ENCODE measurements at regions not wholly inside any gene's neighbourhood (a gene's known extent, or its start where the extent isn't known, plus 50 kb on each side); places are given as distances from the start of the nearest gene placed in this dataset.

DNA sequence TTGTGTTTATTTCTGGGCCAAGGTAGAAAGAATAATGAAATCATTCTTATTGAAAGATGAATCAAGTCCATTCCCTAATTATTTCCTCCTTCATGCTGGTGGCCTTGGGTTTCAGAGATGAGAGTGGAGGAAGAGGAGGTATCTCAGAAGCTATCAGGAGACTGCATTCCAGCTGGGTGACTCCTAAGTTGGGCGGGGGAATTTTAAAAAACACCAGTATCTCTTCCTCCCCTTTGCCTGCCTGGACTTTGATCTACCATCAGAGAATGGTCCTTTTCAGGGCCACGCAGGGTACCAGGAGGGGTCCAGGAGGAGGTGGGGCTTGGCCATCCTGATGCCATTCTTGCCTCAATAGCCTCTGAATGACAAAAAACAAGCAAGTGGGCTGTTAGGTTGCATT is 104.4 kb downstream of the ASMT start:
- TF ChIP-seq, protein P1, sequence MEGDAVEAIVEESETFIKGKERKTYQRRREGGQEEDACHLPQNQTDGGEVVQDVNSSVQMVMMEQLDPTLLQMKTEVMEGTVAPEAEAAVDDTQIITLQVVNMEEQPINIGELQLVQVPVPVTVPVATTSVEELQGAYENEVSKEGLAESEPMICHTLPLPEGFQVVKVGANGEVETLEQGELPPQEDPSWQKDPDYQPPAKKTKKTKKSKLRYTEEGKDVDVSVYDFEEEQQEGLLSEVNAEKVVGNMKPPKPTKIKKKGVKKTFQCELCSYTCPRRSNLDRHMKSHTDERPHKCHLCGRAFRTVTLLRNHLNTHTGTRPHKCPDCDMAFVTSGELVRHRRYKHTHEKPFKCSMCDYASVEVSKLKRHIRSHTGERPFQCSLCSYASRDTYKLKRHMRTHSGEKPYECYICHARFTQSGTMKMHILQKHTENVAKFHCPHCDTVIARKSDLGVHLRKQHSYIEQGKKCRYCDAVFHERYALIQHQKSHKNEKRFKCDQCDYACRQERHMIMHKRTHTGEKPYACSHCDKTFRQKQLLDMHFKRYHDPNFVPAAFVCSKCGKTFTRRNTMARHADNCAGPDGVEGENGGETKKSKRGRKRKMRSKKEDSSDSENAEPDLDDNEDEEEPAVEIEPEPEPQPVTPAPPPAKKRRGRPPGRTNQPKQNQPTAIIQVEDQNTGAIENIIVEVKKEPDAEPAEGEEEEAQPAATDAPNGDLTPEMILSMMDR (IDR thresholded peaks at IDR 0.05): no peak
- ATAC-seq (ENCODE audit: low read depth) (no peak), DNase-seq (no peak)
- Mint-ChIP-seq H3K27ac (no peak overlapping the region), H3K36me3 (ENCODE audit: low read depth) (no peaks in the 10 kb centered on the region), H3K4me1 (no peaks in the 10 kb centered on the region), H3K27me3 (no peaks in the 10 kb centered on the region), H3K9me3 (peaks cover 2% of the 10 kb centered on the region), H3K4me3 (no peak overlapping the region)
- ChIA-PET CTCF (no interaction called here), POLR2A (no interaction called here)
- intact Hi-C loops (cut with micrococcal nuclease): no loop called here

DNA sequence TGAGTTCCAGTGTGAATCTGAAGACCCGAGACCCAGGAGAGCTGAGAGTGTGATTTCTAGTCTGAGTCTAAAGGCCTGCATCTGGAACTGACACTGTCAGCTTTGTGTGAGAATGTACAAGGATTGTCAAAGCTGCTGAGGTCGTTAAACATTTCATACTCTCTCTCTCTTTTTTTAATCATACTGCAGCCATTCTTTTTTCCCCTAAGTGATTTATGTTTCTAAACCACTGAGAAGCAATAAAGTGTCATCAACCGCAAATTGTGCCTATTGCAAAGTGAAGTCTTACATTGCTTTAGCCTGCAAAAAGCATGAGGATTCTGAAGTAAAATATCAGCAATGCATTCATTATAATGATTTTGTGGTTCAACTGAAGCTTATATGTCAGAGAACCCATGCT is 106.0 kb downstream of the ASMT start:
- ATAC-seq (ENCODE audit: low read depth): no peak
- DNase-seq: no peak
- H3K36me3 Mint-ChIP-seq (ENCODE audit: low read depth): no peaks in the 10 kb centered on the region
- intact Hi-C loops (cut with micrococcal nuclease): no loop called here
- no peak overlapping the region for H3K4me3 Mint-ChIP-seq
- CTCF ChIA-PET: no interaction called here
- POLR2A ChIA-PET: no interaction called here
- TF ChIP-seq, protein P1 (IDR thresholded peaks at IDR 0.05): no peak
- no peaks in the 10 kb centered on the region for H3K4me1 Mint-ChIP-seq
- peaks cover 2% of the 10 kb centered on the region for H3K9me3 Mint-ChIP-seq
- no peak overlapping the region for H3K27ac Mint-ChIP-seq
- H3K27me3 Mint-ChIP-seq: no peaks in the 10 kb centered on the region

DNA sequence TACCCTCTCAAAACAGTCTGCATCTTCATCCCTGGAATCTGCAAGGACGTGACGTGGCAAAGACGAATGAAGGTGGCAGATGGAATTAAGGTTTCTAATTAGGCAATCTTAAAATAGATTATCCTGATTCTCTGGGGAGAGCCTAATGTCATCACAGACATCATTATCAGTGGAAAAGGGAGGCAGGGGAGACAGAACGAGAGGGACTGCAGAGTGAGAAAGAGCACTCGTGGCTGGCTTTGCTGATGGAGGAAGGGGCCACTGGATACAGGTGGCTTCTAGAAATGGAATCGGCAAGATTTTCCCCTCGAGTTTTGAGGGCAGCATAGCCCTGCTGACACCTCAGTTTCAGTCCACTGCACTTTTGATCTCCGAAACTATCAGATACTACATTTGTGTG is 110.6 kb downstream of the ASMT start:
- Mint-ChIP-seq H3K4me3 (no peak overlapping the region), H3K27me3 (no peaks in the 10 kb centered on the region), H3K4me1 (no peaks in the 10 kb centered on the region), H3K9me3 (peaks cover 4% of the 10 kb centered on the region), H3K27ac (no peak overlapping the region), H3K36me3 (ENCODE audit: low read depth) (peaks cover 11% of the 10 kb centered on the region)
- POLR2A ChIA-PET: no interaction called here
- intact Hi-C loops (cut with micrococcal nuclease): no loop called here
- CTCF ChIA-PET: no interaction called here
- TF ChIP-seq, protein P1 (IDR thresholded peaks at IDR 0.05): no peak
- DNase-seq: no peak
- no peak for ATAC-seq (ENCODE audit: low read depth)

DNA sequence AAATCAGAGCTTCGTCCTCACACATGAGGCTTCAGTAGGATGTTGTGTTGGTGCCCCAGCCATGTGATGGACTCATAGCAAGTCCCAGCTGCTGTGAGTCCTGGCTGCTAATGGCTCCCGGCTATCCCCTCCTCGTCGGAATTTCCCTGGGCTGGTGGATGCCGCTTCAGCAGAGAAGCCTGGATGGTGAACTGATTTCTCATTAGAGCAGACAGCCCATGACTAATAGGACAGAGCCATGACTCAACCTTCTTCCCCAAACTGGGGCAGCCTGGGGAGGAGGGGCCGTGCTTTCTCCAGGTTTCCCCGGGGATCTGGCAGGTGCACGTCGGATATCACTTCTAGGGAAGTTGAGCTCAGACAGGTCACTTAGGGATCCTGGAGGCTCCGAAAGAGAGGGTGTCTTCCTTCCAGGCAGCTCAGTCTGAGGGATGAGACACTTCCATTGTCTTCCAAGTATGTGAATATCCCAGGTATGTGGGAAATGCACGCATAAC is 112.7 kb downstream of the ASMT start:
- DNase-seq: no peak
- H3K9me3 Mint-ChIP-seq: peaks cover 3% of the 10 kb centered on the region
- no peaks in the 10 kb centered on the region for H3K27me3 Mint-ChIP-seq
- ChIA-PET CTCF (no interaction called here), POLR2A (no interaction called here)
- no peak overlapping the region for H3K4me3 Mint-ChIP-seq
- H3K4me1 Mint-ChIP-seq: no peaks in the 10 kb centered on the region
- TF ChIP-seq, protein P1 (IDR thresholded peaks at IDR 0.05): no peak
- H3K36me3 Mint-ChIP-seq (ENCODE audit: low read depth): peaks cover 13% of the 10 kb centered on the region
- intact Hi-C loops (cut with micrococcal nuclease): no loop called here
- H3K27ac Mint-ChIP-seq: no peak overlapping the region
- no peak for ATAC-seq (ENCODE audit: low read depth)

DNA sequence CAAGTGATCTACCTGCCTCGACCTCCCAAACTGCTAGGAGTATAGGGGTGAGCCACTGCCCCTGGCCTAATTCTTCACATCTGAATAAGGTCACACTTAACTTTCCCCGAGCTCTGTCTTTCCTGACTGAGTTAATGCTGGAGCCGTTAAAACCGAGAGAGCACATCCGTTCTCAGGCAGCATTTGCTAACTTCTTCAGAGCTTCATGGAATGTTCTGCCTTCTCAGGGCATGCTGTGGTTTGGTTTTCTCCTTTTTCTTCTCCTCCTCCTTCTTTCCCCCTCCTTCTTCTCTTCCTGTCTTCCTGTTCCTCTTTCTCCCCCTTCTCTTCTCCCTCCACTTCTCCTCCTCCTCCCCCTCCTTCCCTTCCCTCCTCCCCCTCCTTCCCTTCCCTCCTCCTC is 119.9 kb downstream of the ASMT start:
- intact Hi-C loops (cut with micrococcal nuclease): no loop called here
- DNase-seq: no peak
- no peaks in the 10 kb centered on the region for H3K27me3 Mint-ChIP-seq
- H3K4me3 Mint-ChIP-seq: no peak overlapping the region
- H3K9me3 Mint-ChIP-seq: peaks cover 2% of the 10 kb centered on the region
- no peak for ATAC-seq (ENCODE audit: low read depth)
- ChIA-PET CTCF (no interaction called here), POLR2A (no interaction called here)
- H3K27ac Mint-ChIP-seq: no peak overlapping the region
- no peaks in the 10 kb centered on the region for H3K4me1 Mint-ChIP-seq
- peaks cover 6% of the 10 kb centered on the region for H3K36me3 Mint-ChIP-seq (ENCODE audit: low read depth)
- TF ChIP-seq, protein P1 (IDR thresholded peaks at IDR 0.05): no peak

Measured in activated B cell treated with CpG ODN at 0.5 μM for 24 hours (primary cell).